ENCODE measurements at regions not wholly inside any gene's neighbourhood (a gene's known extent, or its start where the extent isn't known, plus 50 kb on each side); places are given as distances from the start of the nearest gene placed in this dataset.
A peak's percentile ranks its signal among the peaks of the same experiment; 100 is the strongest.
"Not testable (repeated sequence)": the region's sequence is repeated elsewhere in the genome, so short reads cannot be mapped to it uniquely, and the experiment has no call there.

DNA sequence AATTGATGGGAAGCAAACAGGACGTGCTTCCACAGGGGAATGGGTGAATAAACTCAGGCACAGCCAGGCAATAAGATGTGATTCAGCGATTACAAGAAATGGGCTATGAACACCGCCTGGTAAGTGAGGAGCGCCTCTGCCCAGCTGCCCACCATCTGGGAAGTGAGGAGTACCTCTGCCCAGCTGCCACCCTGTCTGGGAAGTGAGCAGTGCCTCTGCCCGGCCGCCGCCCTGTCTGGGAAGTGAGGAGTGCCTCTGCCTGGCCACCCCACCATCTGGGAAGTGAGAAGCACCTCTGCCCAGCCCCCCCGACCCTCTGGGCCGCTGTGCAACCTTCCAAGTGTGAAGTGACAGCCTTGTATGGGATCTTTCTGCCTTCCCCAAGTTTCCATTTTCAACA, 73.2 kb upstream of the PRR5 start:
- DNase-seq (ENCODE audit: low read depth), result no peak

DNA sequence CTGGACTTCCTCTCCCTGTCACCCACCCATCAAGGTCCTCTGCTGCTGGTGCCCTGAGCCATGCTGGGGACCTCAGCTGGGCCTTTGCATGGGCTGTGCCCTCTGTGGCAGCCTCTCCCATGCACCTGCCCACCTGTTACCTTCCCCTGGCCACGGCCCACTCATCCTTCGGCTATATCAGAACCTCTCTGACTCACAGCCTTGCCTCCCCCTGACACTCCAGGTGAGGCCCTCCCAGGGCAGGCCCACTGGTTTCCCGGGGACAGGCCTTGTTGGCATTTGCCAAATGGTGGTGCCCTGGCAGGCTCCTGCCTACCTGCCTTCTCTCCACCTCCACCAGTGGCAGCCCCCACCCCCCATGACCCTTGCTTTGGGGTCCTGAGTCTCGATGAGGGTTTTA, 73.7 kb upstream of the PRR5 start:
- DNase-seq (ENCODE audit: low read depth), result no peak

DNA sequence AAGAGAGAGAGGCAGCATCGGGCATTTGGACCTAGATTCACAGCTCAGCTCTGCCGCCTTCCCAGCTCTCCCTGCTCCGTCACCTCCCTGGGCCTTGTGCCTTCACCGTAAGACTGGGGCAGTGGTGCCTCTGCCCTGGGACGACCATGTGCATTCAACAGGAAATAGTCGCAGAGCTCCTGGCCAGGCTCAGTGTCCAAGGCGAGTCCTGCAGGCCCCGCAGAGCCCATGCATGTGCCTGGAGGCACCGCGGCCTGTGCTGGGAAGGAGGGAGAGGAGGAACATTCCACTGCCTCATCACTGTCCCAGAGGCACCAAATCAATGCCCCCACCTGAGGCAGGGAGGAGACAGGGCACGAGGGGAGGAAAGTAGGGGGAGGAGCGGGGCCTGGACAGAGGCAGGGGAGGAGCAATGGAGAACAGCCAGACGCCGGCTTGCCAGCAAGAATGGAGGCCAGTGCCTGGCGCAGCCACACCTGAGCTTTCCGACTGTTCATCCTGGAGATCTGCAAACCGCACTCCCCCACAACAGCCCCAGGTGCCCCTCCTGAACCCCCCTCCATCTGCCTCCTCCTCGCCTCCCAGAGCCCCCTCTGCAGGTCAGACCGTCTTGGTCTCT, 74.4 kb upstream of the PRR5 start:
- no peak for DNase-seq (ENCODE audit: low read depth)

DNA sequence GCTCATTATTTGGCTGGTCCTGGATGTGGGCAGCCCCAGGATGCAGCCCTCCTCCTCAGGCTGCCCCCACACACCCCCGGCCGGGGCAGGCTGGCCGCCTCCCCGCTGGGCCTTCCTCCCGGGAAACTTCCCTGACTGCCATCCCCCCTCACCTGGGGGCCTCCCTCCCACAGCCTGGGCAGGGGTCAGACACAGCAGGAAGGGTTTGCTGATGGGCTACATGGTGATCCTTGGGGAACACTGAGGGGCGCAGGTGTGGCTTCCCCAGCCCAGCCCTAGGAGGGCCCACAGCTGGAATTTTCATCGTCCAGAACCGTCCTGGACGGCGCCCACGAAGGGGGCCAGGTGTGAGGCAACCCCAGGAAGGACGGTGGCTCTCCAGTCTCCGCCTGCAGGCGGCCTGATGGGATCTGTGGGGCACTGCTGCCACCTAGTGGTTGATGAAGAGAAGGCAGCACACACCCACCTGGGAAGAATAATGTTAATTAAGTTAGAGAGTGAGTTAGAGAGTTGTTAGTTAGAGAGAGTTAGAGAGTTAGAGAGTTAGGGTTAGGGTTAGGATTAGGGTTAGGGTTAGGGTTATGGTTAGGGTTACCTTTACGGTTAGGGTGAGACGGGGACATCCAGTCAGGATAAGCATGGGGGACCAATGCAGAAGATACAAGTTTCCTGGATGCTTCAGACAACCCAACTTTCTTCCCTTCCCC, 75.9 kb upstream of the PRR5 start:
- peak; percentile 71 for DNase-seq (ENCODE audit: low read depth)

DNA sequence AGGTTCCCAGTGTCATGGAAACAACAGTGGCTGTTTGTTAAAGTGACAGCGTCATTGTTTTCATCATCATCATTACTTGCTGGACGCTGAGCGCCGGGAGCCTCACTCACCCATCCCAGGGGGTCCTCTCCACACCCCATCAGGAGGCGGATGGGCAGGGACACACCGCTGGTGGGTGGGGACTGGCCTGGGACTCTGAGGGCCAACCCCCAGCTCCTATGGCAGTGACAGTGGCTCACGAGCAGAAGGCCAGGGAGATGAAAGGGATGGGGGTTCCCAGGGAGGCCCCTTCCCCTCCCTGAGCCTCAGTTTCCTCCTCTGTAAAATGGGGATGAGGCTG, 76.6 kb upstream of the PRR5 start:
- no peak for DNase-seq (ENCODE audit: low read depth)

DNA sequence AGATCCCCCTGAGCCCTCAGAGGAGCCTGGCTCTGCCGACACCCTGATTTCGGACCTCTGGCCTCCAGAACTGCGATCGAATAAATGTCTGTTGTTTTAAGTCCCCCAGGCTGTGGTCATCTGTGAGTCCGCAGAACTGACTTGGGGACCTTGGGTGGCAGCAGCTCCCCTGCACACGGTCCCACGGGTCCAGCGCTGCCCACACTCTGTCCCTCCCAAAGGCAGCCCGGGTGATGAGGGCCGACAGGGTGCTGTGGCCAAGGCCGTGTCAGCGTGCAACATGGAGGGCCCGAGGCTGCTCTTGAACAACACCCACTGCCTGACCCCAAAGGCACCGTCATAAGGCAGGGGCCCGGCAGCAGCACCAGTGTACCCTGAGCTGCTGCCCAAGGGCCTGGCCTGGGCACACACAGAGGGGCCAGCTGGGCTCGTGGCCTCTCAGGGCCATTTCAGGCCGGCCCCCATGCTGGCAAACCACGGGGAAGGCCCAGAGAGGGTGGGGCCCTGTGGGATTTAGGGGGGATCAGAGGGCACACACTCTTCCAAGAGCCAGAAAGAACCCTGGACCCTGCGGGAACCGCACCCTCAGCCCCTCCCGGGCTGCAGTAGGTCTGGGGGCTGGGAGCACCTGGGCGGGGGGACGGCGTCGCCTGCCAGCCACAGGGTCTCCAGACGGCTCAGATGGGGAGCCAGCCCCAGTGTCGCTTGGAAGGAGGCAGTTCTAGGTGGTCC, 77.1 kb upstream of the PRR5 start:
- DNase-seq (ENCODE audit: low read depth), result no peak

DNA sequence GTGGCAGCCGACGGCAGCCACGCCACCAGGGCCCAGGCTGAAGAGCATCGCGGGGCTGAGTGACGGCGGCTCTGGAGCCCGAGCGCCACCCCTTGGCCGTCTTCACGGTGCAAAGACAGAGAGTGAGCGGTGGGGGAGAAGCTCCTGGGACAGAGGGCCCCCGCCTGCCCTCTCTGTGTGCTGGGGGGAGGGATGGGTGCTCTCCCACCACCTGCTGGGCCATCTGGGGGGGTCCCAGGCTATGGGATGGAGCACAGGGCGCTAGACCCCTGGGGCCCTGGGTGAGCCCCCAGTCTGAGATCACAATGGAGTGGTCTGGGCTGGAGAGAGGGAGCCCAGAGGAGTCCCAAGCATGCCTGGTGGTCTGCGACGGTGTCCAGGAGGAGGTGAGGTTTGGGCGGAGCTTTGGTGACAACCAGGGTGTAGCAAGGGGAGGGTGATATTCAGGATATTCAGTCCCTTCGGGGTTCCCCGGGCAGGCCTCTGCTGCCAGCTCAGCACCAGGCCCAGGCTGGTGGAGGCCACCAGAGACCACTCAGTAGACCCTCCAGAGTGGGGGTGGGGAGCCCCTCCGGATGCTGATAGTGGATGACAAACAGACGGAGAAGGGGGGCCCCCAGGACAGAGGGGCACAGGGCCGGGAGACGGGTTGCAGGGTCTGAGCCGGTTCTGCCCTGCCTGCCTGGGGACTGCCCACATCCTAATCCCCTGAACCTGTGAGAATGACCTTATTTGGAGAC, 78.1 kb upstream of the PRR5 start:
- DNase-seq (ENCODE audit: low read depth), result peak; percentile 69

DNA sequence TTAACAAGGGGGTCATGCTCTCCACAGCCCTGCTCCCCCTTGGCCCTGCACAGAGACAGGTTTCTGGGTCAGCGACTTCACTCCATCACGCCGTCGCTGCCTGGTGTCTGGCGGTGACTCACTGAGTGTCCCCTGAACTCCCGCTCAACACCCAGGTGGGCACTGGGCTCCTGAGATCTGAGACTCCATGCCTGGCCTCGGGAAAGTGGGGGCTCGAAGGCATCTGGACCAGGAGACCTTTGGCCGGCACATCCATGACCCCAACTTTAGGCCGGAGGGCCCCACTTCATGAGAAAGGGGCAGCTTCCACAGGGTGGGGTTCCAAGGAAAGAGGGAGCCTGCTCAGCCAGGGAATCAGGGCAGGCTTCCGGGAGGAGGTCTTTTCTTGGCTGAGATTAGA, 79.3 kb upstream of the PRR5 start:
- DNase-seq (ENCODE audit: low read depth), result no peak

DNA sequence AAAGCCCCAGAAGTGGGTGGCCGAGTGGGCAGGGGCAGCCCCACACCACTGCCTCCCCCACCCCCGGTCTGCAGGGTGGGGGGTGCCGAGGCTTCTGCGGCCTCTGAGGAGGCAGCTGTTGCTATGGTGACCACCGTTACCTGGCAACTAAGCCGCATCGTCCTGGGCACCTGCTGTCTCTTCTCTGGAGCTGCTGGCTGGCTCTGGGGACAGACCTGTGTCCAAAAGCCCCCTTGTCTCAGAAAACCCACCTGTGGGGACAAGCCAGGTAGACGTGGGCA, 79.9 kb upstream of the PRR5 start:
- DNase-seq (ENCODE audit: low read depth), result no peak

DNA sequence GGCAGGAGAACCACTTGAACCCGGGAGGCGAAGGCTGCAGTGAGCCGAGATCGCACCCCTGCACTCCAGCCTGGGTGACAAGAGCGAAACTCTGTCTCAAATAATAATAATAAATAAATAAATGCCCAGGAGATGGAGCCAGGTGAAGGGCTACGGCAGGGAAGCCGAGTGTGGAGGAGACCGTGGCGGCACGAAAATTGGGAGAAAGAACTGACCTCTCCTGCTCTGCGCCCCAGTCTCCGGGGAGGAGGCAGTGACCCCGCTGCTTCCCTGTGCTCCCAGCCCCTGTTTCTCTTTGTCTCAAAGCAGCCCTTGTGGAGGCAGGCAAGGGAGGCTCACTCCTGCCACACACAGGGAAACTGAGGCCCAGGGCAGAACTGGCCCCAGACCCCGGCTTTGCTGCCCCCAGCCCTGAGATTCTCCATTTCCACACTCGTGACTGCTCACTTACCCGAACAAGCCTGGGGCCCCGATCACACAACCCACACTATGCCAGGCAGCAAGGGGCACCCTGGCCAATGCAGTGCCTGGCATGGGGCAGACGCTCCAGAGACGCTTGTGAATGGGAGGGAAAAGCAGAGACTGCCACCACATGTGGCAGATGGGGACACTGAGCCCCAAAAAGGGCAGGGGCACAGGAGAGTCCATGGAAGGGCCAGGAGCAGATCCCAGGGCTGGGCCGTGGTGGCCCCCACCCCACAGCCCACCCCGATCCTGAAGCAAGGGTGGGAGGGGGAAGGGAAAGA, 80.4 kb upstream of the PRR5 start:
- DNase-seq (ENCODE audit: low read depth), result no peak

DNA sequence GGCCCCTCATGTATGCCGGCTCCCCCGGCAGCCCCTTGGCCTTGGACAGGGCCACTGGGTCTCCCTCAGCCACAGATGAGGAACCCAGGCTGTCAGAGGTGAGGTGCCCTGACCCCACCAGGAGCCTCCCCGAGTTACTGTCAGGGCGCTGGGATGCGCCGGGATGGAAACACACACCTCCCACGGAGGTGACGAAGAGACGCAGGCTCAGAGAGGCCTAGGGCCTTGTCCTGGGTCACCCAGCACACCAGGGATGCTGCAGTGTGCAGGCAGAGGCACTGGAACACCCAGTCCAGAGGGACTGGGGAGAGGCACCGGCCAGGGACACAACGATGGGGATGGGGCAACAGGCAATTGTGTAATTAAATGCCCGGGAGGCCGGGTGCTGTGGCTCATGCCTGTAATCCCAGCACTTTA, 81.2 kb upstream of the PRR5 start:
- DNase-seq (ENCODE audit: low read depth), result no peak

DNA sequence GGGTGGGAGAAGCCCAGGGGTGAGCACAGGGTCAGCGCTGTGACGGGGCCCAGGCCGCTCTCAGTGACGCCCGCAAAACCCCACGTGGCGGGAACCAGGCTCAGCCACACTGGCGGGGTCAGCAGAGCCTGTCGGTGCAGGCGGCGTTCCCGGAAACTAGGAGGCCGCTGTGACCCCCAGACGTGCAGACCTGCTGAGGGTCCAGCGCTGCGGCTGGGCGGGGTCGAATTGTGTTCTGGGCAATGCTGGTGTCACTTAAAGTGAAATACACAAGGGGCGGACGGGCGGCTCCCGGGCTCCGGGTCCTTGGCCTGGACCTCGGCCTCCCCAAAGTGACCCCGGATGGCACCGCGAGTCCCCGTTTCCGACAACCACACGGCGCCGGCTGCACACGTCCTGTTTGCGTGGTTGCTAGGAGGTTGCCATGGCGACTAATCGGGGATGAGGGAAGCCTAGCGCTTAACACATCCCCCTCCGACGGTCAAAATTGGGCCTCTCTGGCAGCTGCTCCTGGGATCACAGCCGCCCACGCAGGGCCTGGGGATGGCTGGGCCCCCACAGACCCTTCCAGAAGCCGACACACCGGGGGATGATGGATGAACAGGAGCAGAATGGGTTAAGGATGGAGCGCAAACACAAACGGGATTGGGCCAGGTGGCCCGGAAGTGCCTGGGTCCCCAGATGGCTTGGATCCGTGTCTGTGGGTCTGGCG, 81.7 kb upstream of the PRR5 start:
- no peak for DNase-seq (ENCODE audit: low read depth)

DNA sequence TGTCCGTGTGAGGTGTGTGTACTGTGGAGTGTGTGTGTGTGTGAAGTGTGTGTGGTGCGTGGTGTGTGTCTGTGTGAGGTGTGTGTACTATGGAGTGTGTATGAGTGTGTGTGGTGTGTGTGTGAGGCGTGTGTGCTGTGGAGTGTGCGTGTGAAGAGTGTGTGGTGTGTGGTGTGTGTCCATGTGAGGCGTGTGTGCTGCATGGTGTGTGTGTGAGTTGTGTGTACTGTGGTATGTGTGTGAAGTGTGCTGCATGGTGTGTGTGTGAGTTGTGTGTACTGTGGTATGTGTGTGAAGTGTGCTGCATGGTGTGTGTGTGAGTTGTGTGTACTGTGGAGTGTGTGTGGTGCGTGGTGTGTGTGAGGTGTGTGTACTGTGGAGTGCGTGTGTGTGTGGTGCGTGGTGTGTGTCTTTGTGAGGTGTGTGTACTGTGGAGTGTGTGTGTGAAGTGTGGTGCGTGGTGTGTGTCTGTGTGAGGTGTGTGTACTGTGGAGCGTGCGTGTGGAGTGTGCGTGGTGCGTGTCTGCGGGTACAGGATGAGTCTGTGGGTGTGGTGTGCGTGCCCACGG, 82.4 kb upstream of the PRR5 start:
- DNase-seq (ENCODE audit: low read depth), result not testable (repeated sequence)

DNA sequence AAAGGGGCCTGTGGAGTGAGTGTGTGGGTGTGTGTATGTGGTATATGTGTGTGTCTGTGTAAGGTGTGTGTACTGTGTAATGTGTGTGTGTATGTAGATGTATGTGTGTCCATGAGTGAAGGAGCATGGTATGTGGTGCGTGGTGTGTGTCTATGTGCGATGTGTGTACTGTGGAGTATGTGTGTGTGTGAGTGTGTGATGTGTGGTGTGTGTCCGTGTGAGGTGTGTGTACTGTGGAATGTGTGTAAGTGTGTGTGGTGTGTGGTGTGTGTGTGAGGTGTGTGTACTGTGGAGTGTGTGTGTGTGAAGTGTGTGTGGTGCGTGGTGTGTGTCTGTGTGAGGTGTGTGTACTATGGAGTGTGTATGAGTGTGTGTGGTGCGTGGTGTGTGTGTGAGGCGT, 83.1 kb upstream of the PRR5 start:
- DNase-seq (ENCODE audit: low read depth), result not testable (repeated sequence)

DNA sequence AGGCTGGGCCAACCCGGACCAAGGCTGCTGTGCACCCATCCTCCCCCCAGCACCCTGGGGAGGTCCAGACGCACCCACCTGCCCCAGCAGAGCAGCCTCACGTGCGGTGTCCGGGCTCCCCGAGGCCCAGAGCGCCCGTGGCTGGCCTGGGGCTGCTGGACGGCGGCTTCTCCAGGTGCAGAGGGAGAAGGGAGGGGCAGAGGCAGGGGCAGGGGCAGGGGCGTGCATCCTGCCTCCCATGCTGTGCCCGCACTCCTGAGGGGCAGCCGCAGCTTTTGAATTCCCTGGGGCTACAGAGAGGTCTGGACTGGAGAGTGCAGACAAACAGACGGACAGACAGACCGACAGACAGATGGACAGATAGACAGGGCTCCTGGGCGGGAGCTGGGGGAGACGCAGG, 83.6 kb upstream of the PRR5 start:
- DNase-seq (ENCODE audit: low read depth), result no peak

DNA sequence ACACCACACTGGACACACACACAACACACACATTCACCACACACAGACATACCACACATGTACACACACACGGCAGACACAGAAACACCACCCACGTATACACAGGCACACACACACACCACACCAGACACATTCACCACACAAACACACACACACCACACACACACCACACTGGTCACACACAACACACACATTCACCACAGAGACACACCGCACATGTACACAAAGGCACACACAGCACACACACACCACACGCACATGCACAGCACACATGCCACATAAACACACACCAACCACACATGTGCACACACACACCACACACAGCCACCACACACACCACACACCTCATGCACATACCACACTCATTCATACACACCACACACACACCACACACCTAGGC, 84.2 kb upstream of the PRR5 start:
- no peak for DNase-seq (ENCODE audit: low read depth)

DNA sequence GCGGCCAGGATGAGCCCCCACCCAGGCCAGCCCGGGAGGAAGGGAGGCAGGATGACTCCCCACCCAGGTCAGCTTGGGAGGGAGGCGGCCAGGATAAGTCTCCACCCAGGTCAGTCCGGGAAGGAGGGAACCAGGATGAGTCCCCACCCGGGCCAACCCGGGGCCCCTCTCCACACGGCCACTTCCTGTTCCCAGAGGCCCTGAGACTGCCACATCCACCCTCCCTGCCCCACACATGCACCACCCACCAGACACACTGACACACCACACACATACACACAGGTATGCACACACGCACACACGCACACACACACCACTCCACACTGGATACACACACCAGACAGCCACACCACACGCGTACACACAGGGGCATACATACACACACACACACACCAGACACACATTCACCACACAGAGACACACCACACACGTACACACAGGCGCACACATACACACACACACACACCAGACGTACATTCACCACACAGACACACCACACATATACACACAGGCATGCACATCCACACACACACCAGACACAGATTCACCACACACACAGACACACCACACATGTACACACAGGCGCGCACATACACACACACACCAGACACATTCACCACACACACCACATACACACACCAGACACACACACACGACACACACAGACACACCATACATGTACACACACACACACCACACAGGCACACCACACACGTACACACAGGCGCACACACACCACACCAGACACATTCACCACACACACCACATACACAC, 84.9 kb upstream of the PRR5 start:
- no peak for DNase-seq (ENCODE audit: low read depth)

DNA sequence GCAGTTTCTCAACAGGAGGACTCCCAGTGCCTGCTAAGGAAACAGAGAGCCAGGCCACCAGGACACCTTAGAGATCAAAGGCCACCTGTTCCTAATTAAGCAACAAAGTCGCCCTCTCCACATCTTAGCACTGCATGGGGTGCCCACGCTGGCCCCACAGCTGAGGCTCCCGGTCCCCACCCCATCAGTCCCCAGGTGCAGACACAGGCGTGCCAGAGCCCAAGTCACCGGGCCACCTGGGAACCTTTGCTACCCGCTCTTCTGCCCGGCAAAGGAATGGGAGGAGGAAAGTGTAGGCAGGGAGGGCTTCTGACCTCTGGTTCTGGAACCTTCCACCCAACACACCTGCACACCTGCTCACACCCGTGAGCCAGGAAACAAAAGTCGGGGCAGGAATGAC, 85.5 kb upstream of the PRR5 start:
- DNase-seq (ENCODE audit: low read depth), result no peak

DNA sequence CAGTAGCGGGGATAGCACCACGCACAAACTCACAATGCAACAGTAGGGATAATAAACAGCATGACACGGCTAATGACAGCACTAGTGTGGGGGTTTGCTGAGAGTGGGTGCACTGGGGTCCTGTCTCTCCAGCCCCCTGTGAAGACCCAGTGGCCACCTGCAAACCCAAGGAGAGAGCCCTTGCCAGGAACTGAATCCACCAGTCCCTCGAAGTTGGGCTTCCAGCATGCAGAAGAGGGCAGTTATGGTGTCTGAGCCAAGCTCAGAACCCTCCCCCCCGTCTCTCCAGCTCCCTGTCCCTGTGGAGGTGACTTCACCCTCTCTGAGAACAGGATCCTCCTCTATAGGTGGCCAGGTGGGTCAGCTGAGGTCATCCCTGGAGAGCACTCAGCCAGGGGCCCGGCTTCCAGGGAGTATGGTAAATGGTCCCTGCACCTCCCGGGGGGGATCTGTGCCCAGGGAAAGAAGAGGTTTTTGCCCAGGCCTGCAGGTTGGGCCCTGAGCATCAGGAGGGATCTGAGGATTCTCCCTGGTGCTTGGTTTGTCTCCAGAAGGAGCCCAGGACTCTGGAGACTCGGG, 86.3 kb upstream of the PRR5 start:
- DNase-seq (ENCODE audit: low read depth), result no peak

DNA sequence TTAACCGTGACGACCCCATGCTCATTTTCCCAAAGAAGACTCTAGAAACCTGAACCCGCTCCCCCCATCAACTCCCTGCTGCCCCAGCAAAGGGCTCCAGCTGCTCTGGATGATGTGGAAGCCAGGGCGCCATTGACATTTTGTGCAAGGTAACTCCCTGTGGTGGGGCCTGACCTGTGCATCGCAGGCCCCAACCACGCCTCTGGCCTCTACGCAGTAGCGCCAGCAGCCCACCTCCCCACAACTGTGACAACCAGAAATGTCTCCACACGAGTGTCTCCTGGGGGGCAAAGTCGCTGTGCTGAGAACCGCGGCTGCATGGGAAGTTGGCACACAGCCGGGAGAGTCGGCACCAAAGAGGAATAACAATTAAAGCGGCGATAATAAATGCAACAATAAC, 86.9 kb upstream of the PRR5 start:
- no peak for DNase-seq (ENCODE audit: low read depth)

All from Daoy (cell line).